ENCODE measurements at regions not wholly inside any gene's neighbourhood (a gene's known extent, or its start where the extent isn't known, plus 50 kb on each side); places are given as distances from the start of the nearest gene placed in this dataset.

GRCh38 chr13:29654843-29655547 lies 59.5 kb upstream of the SLC7A1 start:
- DNase-seq: no peak

DNA sequence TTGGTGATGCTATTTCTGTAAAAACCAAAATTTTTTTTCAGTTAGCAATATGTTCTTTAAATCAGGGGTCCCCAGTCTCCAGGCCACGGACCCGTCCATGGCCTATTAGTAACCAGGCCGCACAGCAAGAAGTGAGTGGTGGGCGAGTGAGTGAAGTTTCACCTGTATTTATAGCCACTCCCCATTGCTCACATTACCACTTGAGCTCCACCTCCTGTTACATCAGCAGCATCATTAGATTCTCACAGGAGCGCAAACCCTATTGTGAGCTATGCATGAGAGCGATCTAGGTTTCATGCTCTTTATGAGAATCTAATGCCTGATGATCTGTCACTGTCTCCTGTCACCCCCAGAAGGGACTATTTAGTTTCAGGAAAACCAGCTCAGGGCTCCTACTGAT lies 58.9 kb upstream of the SLC7A1 start:
- DNase-seq: no peak

DNA sequence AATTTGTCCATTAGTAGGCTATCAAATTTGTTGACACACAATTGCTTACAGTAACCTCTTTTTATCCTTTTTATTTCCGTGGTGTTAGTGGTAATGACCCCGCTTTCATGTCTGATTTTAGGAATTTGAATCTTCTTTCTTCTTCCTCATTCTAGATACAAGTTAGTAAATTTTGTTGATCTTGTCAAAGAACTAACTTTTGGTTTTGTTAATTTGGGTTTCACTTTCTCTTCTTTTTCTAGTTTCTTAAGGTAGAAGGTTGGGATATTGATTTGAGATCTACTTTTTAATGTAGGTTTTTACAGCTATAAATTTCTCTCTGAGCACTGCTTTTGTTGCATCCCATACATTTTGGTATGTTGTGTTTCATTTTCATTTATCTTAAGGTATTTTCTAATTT lies 53.3 kb upstream of the SLC7A1 start:
- DNase-seq: no peak
